ENCODE measurements at regions not wholly inside any gene's neighbourhood (a gene's known extent, or its start where the extent isn't known, plus 50 kb on each side); places are given as distances from the start of the nearest gene placed in this dataset.
A peak's percentile ranks its signal among the peaks of the same experiment; 100 is the strongest.
"Not testable (repeated sequence)": the region's sequence is repeated elsewhere in the genome, so short reads cannot be mapped to it uniquely, and the experiment has no call there.

DNA sequence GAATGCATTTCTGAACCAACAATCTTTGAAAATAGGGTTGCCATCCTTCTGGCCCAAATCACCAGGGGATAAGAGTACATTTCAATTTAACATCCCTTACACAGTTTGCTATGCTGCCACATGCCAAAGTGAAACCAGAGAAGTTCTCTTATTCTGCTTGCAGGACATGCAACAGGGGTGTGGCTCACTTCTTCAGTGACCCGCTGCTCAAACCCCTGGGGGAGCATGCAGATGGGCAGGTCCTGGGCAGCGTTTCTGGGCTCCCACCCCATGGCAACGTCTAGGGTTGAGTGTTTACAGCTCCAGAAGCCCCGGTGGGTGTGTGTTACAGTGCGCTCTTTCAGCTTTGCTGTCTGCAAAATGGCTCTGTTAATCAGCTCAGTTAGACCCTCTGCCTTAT is 1306.3 kb upstream of the TMEM132C start:
- H3K4me3 ChIP-seq (replicated peaks; ENCODE audit: low read depth, low read length), result no peak overlapping the region
- TF ChIP-seq, protein P1, sequence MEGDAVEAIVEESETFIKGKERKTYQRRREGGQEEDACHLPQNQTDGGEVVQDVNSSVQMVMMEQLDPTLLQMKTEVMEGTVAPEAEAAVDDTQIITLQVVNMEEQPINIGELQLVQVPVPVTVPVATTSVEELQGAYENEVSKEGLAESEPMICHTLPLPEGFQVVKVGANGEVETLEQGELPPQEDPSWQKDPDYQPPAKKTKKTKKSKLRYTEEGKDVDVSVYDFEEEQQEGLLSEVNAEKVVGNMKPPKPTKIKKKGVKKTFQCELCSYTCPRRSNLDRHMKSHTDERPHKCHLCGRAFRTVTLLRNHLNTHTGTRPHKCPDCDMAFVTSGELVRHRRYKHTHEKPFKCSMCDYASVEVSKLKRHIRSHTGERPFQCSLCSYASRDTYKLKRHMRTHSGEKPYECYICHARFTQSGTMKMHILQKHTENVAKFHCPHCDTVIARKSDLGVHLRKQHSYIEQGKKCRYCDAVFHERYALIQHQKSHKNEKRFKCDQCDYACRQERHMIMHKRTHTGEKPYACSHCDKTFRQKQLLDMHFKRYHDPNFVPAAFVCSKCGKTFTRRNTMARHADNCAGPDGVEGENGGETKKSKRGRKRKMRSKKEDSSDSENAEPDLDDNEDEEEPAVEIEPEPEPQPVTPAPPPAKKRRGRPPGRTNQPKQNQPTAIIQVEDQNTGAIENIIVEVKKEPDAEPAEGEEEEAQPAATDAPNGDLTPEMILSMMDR (IDR thresholded peaks at IDR 0.05; ENCODE audit: insufficient read depth, low read length, poor library complexity, severe bottlenecking), result no peak
- H3K36me3 ChIP-seq (ENCODE audit: control insufficient read depth, insufficient read depth, low read length), result no peaks in the 10 kb centered on the region
- no peak for DNase-seq (ENCODE audit: extremely low read depth, insufficient read length)
- no peaks in the 10 kb centered on the region for H3K27me3 ChIP-seq (replicated peaks; ENCODE audit: control insufficient read depth, insufficient read depth, low read length)

DNA sequence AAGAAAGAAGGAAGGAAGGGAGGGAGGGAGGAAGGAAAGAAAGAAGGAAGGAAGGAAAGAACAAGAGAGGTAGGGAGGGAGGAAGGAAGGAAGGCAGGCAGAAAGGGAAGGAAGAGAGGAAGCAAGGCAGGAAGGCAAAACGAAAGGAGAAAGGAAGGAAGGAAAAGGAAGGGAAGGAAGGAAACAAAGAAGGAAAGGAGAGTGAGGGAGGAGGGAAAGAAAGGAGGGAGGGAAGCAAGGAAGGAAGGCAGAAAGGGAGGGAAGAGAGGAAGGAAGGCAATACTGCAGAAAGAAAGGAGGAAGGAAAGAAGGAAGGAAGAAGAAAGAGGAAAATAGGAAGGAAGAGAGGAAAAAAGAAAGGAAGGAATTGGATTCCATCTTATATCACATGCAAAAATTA is 1303.1 kb upstream of the TMEM132C start:
- no peak for DNase-seq (ENCODE audit: extremely low read depth, insufficient read length)
- no peak overlapping the region for H3K4me3 ChIP-seq (replicated peaks; ENCODE audit: low read depth, low read length)
- TF ChIP-seq, protein P1 (IDR thresholded peaks at IDR 0.05; ENCODE audit: insufficient read depth, low read length, poor library complexity, severe bottlenecking), result no peak
- H3K36me3 ChIP-seq (ENCODE audit: control insufficient read depth, insufficient read depth, low read length), result no peaks in the 10 kb centered on the region
- no peaks in the 10 kb centered on the region for H3K27me3 ChIP-seq (replicated peaks; ENCODE audit: control insufficient read depth, insufficient read depth, low read length)

DNA sequence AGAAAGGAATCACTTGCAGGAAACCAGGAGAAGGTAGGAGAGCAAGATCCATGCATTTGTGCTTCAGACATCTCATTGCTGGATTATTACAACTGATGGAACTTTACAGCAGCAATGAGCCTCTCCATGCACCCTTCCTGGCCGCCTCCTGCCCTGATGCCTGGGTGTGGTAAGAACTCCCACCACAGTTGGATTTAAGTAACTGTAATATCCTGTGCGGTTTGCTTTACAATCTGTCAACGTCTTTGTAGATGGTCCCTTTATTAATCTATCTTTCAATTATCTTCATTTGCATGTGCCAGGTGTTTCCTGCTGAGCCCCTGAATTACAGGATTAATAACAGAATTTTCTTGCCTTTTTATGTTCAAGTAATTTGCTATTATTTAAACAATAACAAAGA is 1300.5 kb upstream of the TMEM132C start:
- Histone ChIP-seq H3K27me3 (replicated peaks; ENCODE audit: control insufficient read depth, insufficient read depth, low read length) (no peaks in the 10 kb centered on the region), H3K4me3 (replicated peaks; ENCODE audit: low read depth, low read length) (no peak overlapping the region), H3K36me3 (ENCODE audit: control insufficient read depth, insufficient read depth, low read length) (no peaks in the 10 kb centered on the region)
- TF ChIP-seq, protein P1 (IDR thresholded peaks at IDR 0.05; ENCODE audit: insufficient read depth, low read length, poor library complexity, severe bottlenecking), result no peak
- no peak for DNase-seq (ENCODE audit: extremely low read depth, insufficient read length)

DNA sequence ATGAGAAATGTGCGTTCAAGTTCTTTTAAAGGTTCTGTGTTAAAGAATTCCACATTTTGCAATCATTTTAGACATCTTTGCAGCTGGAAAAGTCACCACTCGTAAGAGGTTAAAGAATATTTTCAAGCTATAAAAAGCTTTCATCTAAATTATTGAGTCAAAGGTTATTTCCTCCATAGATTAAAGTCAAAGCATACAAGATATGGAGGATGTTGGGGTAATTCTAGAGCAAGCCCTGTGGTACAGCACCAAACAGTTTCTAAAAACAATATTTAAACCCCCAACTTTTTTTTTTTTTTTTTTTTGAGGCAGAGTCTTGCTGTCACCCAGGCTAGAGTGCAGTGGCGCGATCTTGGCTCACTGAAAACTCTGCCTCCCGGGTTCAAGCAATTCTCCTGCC is 1299.8 kb upstream of the TMEM132C start:
- no peak overlapping the region for H3K4me3 ChIP-seq (replicated peaks; ENCODE audit: low read depth, low read length)
- TF ChIP-seq, protein P1 (IDR thresholded peaks at IDR 0.05; ENCODE audit: insufficient read depth, low read length, poor library complexity, severe bottlenecking), result no peak
- no peak for DNase-seq (ENCODE audit: extremely low read depth, insufficient read length)
- no peaks in the 10 kb centered on the region for H3K36me3 ChIP-seq (ENCODE audit: control insufficient read depth, insufficient read depth, low read length)
- no peaks in the 10 kb centered on the region for H3K27me3 ChIP-seq (replicated peaks; ENCODE audit: control insufficient read depth, insufficient read depth, low read length)

DNA sequence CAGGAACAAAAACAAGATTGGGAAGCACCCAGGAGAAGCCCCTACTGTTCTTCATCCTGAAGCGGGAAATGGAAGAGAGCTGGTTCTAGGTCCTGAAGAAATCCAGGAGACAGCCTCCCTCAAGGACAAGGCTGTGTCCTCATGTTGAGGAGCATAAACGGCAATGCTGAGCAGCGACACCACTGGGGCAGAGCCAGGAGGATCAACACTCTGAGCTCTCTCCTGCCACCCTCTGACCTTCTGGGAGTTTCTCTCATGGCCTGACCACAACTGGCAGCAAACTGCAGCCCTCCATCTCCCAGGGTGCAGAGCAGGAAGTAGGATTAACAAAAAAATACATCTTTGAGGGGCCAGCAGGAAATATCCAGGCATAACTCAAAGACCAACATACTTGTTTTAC is 1292.2 kb upstream of the TMEM132C start:
- DNase-seq (ENCODE audit: extremely low read depth, insufficient read length), result no peak
- no peak overlapping the region for H3K4me3 ChIP-seq (replicated peaks; ENCODE audit: low read depth, low read length)
- no peaks in the 10 kb centered on the region for H3K36me3 ChIP-seq (ENCODE audit: control insufficient read depth, insufficient read depth, low read length)
- no peaks in the 10 kb centered on the region for H3K27me3 ChIP-seq (replicated peaks; ENCODE audit: control insufficient read depth, insufficient read depth, low read length)
- TF ChIP-seq, protein P1 (IDR thresholded peaks at IDR 0.05; ENCODE audit: insufficient read depth, low read length, poor library complexity, severe bottlenecking), result peak; percentile 11

DNA sequence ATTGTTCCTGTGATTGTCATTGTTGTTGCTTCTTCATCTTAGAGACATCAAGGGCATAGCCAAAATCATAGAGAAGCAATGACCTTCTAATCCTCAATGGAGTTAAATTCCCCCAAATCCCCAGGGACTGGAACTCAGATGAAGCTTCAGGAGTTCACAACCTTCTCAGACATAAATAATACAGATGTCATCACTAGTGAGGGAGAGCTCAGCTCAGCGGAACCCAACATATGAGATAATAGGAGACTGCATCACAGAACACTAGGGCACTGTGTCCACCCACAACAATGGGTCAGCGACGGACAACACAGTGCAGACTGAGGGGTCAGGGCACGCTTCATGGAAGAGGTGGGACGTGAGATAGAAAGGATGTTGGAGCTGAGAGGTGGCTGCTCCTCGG is 1290.4 kb upstream of the TMEM132C start:
- H3K4me3 ChIP-seq (replicated peaks; ENCODE audit: low read depth, low read length), result no peak overlapping the region
- H3K36me3 ChIP-seq (ENCODE audit: control insufficient read depth, insufficient read depth, low read length), result no peaks in the 10 kb centered on the region
- no peaks in the 10 kb centered on the region for H3K27me3 ChIP-seq (replicated peaks; ENCODE audit: control insufficient read depth, insufficient read depth, low read length)
- TF ChIP-seq, protein P1 (IDR thresholded peaks at IDR 0.05; ENCODE audit: insufficient read depth, low read length, poor library complexity, severe bottlenecking), result no peak
- no peak for DNase-seq (ENCODE audit: extremely low read depth, insufficient read length)

DNA sequence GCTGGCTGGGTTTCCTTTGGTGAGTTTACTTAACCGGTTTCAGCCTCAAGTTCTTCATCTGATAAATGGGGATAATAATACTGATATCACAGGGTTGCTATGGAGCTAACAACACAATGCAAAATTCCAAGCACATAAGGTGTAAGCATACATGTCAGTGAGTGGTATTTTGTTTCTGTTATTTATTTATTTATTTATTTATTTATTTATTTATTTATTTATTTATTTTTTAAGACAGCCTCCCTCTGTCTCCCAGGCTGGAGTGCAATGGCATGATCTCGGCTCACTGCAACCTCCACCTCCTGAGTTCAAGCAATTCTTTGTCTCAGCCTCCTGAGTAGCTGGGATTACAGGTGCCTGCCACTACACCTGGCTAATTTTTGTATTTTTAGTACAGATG is 1287.4 kb upstream of the TMEM132C start:
- not testable (repeated sequence) for DNase-seq (ENCODE audit: extremely low read depth, insufficient read length); H3K4me3 ChIP-seq (replicated peaks; ENCODE audit: low read depth, low read length); H3K36me3 ChIP-seq (ENCODE audit: control insufficient read depth, insufficient read depth, low read length); H3K27me3 ChIP-seq (replicated peaks; ENCODE audit: control insufficient read depth, insufficient read depth, low read length)

All from GM06990 (cell line).